ENCODE measurements at regions not wholly inside any gene's neighbourhood (a gene's known extent, or its start where the extent isn't known, plus 50 kb on each side); places are given as distances from the start of the nearest gene placed in this dataset.

- no peak for DNase-seq (ENCODE audit: low spot score)
Measured at GRCh38 chr7:113460067-113460466, 341.7 kb upstream of the SMIM30 start.

DNA sequence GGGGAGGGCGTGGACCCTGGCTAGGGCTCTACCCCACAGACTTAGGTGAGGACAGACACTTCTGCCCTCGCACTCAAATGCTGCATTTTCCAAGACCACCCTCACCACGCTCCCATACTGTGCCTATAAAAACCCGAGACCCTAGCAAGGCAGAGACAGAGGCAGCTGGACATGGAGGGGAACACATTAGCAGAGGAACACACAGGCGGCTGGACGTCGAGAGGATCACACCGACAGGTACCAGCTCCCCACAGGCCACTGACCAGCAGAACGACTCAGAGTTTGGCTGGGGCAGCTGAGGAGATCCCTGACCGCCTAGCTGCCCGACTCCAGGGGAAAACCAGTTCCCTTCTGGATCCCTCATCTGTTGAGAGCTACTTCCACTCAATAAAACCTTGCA is 338.2 kb upstream of the SMIM30 start:
- DNase-seq (ENCODE audit: low spot score) = no peak

- no peak for DNase-seq (ENCODE audit: low spot score)
Measured at GRCh38 chr7:113454597-113455169, 336.3 kb upstream of the SMIM30 start.

DNA sequence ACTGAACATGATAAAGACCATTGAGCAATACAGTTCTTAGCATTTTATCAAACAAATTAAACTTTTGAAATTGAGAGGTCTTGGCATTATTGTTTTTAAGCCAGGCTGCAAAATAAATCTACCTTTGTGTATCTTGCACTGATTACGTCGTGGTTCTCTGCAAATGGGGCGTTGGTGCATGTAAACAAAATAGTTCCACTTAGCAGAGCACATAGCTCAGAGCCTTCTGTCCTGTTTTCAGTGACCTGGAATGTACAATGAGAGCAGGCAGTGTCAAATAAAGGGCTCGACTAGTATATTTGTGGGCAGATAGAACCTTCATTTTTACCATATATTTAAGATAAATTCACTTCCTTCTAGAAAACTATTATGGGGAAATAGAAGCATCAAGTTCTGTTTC is 333.9 kb upstream of the SMIM30 start:
- DNase-seq (ENCODE audit: low spot score) = no peak

GRCh38 chr7:113446791-113447190 is 328.4 kb upstream of the SMIM30 start:
- DNase-seq (ENCODE audit: low spot score) = no peak

DNA sequence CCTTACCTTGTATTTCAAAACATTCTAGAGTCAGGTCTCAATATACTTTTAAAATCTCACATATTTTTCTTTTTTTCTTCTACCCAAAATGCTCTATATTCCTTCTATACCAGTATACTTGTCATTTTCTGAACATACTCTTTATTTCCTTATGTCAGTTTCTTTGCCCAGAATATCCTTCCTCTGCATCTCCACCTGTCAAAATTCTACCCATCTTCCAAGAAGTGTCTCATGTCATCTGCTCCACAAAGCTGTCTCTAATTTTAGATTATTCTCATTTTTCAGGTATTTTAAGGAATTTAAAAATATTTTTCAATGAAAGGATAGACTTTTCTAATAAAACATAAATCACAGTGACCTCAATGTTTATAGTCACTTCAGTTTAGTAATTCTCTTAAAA is 328.0 kb upstream of the SMIM30 start:
- DNase-seq (ENCODE audit: low spot score) = no peak

- DNase-seq (ENCODE audit: low spot score) = no peak
Measured at GRCh38 chr7:113444261-113444660, 325.9 kb upstream of the SMIM30 start.

GRCh38 chr7:113440173-113440572 is 321.8 kb upstream of the SMIM30 start:
- DNase-seq (ENCODE audit: low spot score) = no peak

DNA sequence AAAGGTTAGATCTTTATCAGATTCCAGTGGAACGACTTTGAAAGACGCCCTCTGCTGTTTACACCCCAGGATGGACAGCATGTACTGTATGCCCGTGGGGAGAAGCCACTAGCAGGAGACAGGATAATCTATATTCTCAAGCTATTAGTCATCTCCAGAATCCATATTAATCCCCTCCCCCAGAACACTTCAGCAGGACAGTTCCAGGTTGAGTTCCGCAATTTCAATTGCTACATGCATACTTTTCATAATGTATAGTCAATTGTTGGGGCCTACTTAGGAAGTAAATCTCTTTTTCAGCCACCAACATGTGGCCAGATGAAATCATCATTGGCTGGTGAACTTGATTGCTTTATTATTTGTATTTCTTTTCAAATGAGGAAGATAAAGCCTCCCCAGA is 313.1 kb upstream of the SMIM30 start:
- no peak for DNase-seq (ENCODE audit: low spot score)

- DNase-seq (ENCODE audit: low spot score) = no peak
Measured at GRCh38 chr7:113424185-113424817, 305.9 kb upstream of the SMIM30 start.

GRCh38 chr7:113421696-113422330 is 303.5 kb upstream of the SMIM30 start:
- DNase-seq (ENCODE audit: low spot score) = peak; percentile 76

DNA sequence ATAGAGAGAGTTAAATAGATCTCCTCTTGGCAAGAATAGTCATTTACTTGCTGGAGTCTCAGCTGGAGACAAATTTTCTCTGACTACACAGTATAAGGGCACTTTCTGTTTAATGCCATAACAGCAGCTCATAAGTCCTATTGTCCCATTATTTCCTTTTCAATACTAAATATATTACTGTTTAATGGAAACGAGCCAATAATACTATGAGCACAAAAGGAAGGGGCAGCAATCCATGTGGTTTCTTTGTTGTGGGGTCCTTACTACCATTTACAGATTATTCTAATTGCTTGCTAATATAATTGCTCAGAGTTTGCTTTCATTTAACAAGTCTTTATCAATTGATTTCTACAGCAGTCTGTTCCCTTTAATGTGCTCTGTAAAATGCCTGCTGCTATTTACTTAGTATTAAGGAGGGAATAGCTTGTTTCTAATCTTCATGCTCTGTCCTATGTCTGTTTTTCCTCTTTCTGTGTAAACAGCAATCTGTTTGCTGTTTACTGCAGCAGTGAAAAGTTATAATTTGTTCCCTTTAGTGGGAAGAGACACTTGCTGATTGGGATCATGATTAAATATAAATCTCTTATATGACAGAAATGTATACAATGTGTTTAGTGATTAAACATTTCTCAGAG is 296.2 kb upstream of the SMIM30 start:
- no peak for DNase-seq (ENCODE audit: low spot score)

DNA sequence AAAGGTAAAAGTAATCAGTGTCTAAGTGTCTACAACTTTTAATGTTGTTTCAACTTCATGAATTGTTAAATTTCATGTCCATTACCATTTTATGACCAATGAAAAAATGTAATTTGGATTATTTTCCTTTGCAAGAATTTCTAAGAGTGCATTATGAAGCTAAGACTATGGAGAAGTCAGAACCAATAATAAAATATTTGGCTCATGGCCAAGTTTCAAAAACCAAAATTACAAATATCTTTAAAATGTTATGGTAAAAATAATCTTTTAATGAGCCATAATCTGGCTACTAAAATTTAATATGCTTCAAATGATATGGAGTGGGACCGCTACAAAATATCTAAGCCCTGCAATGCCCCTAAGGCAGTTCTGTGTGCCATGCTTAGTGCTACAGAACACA is 294.1 kb upstream of the SMIM30 start:
- DNase-seq (ENCODE audit: low spot score) = no peak

DNA sequence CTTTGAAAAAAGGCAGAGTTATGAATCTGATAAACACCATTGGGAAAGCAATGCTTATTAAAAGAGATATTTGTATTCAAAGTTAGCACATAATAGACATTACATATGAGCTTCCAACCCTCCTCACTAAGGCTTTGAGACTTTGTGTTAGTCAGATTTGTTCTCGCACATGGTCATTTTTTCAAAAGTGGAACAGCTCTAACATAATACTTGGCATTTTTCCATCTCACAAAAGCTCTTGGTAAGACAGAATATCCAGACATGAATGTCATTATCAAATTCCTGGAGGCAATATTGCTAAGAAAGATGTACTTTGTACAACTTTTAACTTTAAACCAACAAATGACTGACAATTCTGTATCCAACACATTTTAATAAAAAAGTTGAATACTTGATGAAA is 292.4 kb upstream of the SMIM30 start:
- DNase-seq (ENCODE audit: low spot score) = no peak

- DNase-seq (ENCODE audit: low spot score) = no peak
Measured at GRCh38 chr7:113408999-113409398, 290.6 kb upstream of the SMIM30 start.

GRCh38 chr7:113405296-113406056 is 287.1 kb upstream of the SMIM30 start:
- DNase-seq (ENCODE audit: low spot score) = no peak

DNA sequence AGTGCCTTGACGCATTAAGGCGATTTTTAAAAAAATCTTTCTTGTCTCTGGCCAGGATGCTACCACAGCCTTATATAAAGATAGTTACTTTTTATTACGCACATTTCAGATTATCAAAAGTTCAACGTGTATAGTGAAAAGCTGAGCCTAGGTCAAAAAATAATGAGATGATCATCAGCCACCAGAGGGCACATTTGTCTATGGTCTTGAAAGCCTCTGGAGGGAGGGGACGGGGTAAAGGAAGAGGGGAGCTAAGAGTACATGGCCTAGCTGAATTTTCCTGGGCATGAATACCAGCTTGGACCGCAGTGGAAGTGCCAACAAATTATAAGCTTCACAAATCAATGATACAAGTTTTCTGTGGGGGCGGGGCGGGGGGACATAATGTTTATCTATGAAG is 285.9 kb upstream of the SMIM30 start:
- DNase-seq (ENCODE audit: low spot score) = peak; percentile 52

- DNase-seq (ENCODE audit: low spot score) = no peak
Measured at GRCh38 chr7:113402482-113402881, 284.1 kb upstream of the SMIM30 start.

GRCh38 chr7:113402005-113402404 is 283.7 kb upstream of the SMIM30 start:
- no peak for DNase-seq (ENCODE audit: low spot score)

GRCh38 chr7:113394856-113395255 is 276.5 kb upstream of the SMIM30 start:
- DNase-seq (ENCODE audit: low spot score) = peak; percentile 58

DNA sequence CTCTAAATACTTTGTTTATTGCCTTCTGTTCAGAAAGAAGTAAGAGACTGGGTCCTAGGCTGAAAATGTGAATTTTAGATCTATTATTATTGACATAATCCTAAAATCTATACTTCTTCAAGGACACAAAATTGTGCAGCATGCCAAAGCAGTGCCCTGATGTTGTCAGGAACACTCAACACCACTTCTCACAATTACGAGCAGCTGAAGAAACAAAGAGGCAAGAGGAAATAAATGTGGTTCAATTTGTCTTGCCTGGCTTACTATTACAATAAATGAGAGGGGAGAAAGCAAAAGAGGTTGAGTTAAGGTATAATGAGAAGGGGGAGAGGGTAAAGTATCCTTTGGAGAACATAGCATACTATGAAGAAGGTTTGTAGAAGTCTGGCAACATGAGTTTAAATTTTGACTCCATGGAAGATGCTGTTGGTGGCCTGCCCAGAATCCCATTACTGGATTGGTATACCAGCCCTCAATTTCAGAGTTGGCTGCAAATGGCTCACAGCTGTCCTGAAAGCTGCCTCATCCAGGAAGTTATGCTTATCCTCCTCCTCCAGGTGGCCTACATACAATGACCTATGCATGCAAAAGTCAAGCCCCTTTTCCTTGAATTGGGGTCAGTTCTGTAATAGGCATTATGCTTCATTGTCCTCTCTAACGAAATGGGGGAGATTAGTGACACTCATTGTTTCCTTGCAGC is 274.6 kb upstream of the SMIM30 start:
- no peak for DNase-seq (ENCODE audit: low spot score)

DNA sequence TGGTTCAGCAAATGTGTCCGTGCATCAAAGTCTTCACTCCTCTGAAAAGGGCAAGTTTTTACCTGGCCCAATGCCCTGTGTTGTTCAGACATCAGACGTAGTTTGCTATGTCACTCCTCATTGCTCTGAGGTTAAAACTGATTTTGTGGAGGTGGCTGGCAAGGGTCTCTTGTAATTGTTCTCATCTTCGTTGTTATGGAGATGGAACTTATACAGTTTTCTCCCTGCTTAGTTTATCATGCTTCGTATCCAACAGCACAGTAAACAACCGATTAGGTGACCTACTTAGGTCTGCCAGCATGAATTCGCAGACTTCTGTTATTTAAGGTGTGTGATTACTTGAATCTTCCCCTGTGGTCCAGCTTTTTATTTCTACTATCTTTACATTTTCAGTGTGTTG is 274.1 kb upstream of the SMIM30 start:
- no peak for DNase-seq (ENCODE audit: low spot score)
